HT-29 (cell line): ENCODE measurements at regions not wholly inside any gene's neighbourhood (a gene's known extent, or its start where the extent isn't known, plus 50 kb on each side); places are given as distances from the start of the nearest gene placed in this dataset.
"Not testable (repeated sequence)": the region's sequence is repeated elsewhere in the genome, so short reads cannot be mapped to it uniquely, and the experiment has no call there.

Experiments used
- DNase-seq: peaks from one replicate; pipeline ENCODE4 v3.0.0-alpha.2; 2015; ENCODE audit warnings: low spot score

DNA sequence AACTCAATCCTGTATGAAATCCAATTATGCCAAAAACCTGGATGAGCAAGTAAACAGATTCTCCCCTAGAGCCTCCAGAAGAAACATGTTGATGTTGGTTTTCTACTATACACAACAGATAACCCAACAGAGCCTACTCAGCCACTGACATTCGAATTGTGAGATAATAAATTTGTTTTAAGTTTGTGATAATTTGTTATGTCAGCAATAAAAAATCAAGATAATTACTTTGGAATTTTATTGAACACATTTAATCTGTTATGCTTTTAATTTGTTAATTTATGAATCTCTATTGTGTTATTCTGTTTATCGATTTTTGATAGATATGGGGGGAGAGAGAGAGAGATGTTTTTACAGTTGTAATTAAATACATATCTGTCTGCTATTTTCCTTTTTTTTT, 1016.1 kb upstream of the PCDH7 start:
- DNase-seq, result no peak

- DNase-seq, result no peak
Observed at GRCh38 chr4:29708473-29708872, 1011.7 kb upstream of the PCDH7 start.

- no peak for DNase-seq
Observed at GRCh38 chr4:29710519-29710918, 1009.6 kb upstream of the PCDH7 start.

DNA sequence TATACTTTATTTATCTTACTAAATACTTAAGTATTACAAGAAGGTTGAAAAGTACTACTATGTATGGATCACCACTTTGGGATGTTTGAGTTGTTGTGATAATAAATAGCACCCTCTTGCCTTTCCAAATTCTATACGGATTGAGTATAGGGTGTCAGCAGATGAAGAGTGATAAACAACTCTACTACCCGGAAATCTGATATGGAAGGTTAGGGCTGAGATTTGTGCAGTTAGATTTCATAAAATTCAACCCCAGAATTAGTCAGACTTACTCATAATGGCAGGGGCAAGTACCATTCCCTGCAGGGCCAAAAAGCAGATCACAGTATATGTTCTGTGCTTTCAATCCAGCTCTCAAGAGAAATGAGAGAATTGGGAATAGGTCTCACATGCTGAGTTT, 1008.9 kb upstream of the PCDH7 start:
- no peak for DNase-seq

GRCh38 chr4:29717287-29718057, 1002.7 kb upstream of the PCDH7 start:
- no peak for DNase-seq

GRCh38 chr4:29718136-29718535, 1002.0 kb upstream of the PCDH7 start:
- DNase-seq, result no peak

DNA sequence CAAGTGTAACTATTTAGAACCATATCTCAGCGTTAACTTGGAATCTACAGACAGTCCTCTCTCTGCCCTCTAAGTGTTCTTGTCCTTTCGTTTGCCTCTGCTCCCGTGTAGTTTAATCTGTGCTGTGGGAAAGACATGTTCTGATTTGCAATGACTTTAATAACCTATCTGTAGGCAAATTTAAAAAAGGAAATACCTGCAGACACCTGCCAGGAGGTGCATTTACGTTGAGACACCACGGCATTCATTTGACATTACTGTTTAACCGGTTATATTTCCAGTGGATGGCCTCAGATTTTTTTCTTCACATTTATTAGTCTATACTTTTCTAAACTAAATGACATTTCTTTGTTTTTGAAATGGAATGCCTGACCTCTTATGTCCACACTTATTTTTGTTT, 997.9 kb upstream of the PCDH7 start:
- DNase-seq, result no peak

DNA sequence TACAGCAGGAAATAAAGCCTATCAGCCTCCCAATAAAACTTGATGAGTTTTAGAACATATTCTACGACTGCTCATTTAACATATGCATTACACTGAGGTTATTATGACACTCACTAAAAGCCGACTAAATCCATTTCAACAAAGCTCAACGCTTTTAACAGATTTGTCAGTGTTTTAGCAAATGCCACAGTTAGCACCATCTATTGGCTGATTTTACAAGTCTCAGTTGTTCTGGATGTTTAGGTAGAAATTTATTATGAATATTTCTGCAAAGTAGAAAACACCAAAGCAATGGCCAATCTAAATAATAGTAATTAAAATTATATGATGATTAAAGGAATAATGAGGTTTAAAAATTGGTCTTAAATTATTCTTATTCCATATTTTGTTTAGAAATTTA, 993.2 kb upstream of the PCDH7 start:
- DNase-seq, result no peak

- DNase-seq, result no peak
Observed at GRCh38 chr4:29734343-29735213, 985.6 kb upstream of the PCDH7 start.

DNA sequence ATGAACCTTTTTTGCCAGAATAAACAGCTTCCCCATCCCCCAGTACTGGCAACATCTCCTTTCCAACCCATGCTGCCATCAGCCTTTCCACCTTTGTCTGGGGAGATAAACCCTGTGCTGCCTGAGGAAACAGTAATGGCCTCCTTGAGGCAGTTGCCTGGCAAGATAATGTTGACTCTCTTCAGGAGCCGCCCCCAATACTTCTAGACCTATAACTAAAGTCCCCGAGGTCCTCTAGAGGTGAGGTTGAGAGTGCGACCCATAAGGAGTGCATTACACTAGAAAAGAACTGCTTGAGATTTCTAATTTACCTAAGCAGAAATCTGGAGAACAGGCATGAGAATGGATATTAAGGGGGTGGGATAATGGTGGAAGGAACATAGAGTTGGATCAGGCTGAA, 963.2 kb upstream of the PCDH7 start:
- peak; percentile 18 for DNase-seq

- no peak for DNase-seq
Observed at GRCh38 chr4:29762151-29762550, 958.0 kb upstream of the PCDH7 start.

DNA sequence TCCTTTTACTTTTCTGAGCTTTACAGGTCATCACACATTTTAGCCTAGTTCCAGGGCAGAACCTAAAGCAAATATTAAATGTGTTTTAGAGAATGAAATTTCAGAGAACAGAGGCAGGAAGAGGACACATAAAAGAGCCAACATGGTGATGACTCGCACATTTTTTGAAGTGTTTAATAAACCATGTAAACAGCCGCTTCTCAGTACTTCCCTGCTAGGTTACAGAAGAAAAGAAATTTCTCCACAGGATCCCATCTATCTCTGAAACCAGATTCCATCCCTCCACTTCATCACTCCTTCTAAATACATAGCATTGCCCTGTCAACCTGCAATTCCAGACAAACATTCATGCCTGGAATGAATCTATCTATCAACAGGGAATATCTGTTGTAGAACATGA, 949.5 kb upstream of the PCDH7 start:
- no peak for DNase-seq

- DNase-seq, result not testable (repeated sequence)
Observed at GRCh38 chr4:29788123-29788522, 932.0 kb upstream of the PCDH7 start.

GRCh38 chr4:29805245-29805644, 914.9 kb upstream of the PCDH7 start:
- peak; percentile 24 for DNase-seq

DNA sequence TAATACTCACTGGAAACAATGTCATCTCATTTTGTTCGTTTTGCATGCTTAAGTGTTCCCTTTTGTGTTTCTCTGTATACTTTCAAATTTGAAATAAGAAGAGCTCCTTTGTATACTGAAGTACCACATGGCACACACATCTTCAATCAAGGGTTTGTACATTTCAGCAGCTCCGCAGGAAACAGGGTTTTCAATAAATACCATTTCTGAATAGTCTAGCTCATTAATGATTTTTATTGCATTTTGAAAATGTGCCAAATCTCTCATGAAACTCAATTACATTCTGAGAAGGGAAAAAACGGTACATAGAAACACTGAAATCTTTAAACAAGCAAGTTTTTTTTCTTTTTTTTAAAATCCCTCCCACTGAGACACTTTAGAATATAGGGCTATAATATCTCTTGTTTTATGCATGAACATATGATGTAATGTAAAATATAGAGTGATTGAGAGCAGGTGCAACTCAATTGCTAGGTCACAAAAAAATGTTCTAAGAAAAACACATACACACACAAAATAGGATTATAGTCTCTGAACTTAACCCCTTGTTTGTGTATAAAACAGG, 914.2 kb upstream of the PCDH7 start:
- no peak for DNase-seq

GRCh38 chr4:29817961-29818360, 902.2 kb upstream of the PCDH7 start:
- DNase-seq, result no peak

DNA sequence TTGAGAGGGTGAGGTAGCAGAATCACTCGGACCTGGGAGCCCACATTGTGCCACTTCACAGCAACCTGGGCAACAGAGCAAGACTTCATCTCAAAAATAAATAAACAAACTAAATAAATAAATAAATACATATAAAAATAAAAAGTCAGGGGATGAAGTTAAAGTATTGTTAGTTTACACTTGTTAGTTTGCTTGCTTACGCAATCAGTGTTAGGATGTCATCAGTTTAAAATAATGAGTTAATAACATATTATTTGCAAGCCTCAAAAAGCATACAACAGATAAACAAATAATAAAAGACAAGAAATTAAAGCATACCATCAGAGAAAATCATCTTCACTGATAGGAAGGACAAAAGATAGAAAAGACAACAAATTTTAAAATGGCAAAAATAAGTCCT, 891.1 kb upstream of the PCDH7 start:
- no peak for DNase-seq

GRCh38 chr4:29852537-29852936, 867.6 kb upstream of the PCDH7 start:
- DNase-seq, result no peak

DNA sequence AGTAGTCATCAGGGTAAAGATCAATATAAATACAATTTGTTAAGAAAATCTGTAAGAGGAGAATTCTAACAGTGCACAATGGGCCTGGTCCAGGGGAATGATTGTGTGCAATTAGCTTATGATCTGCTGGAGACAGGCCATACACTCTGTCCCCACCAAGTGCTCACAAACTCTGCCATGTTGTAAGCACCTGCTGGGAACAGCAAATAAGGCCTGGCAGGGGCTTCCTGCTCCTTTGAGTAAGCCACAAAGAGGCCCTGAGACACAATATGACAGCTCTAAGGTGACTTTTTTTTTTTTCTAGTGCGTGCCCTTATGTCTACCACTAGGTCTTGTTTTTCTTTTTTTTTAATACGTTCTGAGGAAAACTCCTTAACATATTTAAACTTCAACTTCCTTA, 866.3 kb upstream of the PCDH7 start:
- DNase-seq, result no peak

GRCh38 chr4:29861307-29861706, 858.9 kb upstream of the PCDH7 start:
- no peak for DNase-seq

GRCh38 chr4:29867412-29867811, 852.8 kb upstream of the PCDH7 start:
- peak; percentile 10 for DNase-seq

- no peak for DNase-seq
Observed at GRCh38 chr4:29900336-29900735, 819.8 kb upstream of the PCDH7 start.

DNA sequence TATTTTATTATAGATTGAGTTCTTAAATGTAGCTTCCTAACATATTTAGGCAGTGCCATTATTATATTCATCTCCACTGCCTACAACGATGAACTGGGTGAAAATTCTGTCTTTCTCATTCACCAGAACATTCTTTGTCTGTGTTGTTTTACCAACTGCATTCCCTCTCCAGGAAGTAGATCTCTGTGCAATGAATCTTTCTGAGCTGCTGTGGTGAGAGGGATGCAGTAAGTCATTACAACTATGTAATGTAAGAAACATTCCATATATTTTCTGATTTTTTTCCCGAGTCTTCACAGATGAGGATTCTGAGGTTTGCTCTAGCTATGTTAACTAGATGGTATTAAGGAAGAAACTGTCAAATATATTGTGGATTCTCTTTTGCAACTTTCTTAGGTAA, 811.9 kb upstream of the PCDH7 start:
- no peak for DNase-seq
